Stimulated activated CD8-positive, alpha-beta memory T cell treated with anti-CD3 and anti-CD28 coated beads, Interleukin-2, amount 100 ng/mL, for 1 hour (primary cell): ENCODE measurements at regions not wholly inside any gene's neighbourhood (a gene's known extent, or its start where the extent isn't known, plus 50 kb on each side); places are given as distances from the start of the nearest gene placed in this dataset.

ENCODE experiments used
- DNase-seq, 2 donors: peaks; one replicate each; pipeline ENCODE4 v3.0.0-alpha.2; 2020; ENCODE audit warnings: low read depth in 2 of 2

DNA sequence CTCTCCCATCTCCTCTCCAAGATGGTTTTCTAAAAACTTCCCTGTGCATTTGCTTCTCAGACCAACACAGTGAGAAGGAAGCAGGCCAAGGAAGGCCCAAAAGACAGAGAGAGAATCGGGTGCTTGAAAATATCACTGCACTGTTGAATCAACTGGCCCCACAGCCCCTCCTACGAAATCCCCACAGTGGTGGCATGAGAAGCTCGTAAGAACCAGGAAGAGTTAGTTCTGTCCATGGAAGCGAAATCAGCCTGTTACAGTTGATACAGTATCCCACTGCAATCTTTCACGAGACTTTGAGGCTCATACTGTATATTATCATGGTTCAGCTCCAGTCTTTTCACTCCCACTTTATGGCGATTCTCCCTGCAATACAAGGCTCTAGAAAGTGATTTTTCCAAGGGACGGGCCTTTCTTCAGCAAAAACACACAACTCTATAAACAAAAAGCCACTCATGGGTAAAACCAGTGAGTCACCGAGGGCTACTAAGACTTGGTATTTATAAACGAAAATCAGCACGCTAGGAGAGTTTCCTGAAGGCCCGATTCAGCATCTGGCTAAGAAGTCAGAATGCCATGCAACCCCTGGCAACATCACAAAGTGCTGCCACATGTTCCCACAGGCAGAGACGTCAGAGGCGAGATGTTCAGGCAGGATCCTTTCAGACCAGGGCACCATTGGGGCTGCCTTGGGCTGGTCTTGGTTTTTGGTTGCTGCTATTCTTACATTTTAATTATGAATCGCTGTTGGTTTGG is 185.7 kb downstream of the IRX5 start:
- DNase-seq, result no peak

DNA sequence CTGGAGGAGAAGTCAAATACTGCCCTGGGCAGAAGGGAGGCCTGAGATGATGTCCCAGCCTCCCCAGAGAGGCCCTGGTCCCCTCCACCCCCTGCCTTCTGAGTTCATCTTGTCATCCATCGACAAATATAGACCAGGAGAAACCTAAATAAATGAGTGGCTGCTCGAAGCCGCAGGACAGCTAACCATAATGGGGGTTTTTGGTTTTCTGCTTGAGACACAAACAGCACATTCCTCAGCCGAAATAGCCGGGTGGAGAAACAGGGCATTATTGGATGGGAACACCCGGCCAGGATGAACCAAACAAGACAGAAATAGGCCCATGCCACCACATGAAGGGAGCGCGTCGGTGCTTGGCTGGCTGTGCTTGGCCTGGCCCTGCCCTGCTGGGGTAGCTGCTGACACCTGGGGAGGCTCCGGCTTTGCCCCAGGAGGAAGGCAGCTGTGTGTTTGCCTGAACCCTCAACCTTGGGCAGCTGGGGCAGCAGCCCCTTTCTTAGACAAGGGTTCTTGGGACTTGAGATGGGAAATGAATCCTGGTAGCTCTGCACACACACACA is 188.1 kb downstream of the IRX5 start:
- DNase-seq, result no peak

DNA sequence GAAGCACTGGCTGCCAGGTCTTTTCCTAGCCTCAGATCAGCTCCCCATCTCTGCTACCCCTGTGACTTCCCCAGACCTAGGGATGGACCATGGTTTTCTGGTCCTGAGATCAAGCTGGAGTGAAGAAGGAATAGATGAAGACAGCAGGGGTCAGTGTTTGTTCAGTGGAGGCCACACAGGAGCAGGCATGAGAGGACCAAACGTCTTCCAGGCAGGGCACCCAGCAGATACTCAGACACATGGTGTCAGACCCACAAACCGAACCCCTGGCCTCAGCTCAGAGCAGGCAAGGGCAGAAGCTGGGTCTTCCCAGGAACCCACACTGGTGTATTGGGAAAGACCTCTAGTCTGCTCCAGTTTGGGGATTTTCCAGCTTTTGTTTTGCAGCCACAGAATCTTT is 189.7 kb downstream of the IRX5 start:
- DNase-seq, result no peak

DNA sequence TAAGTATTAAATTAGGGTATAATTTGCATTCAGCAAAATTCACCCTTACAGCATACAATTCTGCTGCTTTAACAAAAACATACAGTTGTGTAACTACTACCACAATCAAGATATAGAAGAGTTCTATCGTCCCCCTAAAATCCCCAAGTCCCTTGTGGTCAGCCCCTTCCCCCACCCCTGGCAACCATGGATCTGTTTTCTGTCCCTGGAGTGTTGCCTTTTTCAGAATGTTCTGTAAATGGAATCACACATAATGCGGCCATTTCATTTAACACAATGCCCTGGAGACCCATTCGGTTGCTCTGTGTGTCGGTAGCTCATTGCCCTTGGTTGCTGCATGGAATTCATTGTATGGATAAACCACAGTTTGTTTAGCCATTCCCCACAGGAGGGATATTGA is 190.2 kb downstream of the IRX5 start:
- DNase-seq, result no peak

DNA sequence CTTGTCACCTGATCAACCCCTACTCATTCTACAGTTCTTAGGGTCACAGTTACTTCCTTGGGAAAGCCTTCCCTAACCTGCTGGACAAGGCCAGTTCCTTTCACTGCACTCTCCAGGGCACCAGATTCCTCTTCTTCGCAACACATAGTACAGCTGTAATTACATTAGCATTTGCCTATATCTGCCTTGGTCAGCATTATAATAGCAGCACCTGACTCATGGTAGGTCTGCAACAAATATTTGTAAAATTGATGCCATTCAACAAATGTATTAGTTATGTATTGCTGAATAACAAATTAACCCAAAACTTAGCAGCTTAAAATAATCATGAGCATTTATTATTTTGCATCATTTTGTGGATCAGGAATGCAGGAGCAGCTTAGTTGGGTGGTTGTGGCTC is 193.0 kb downstream of the IRX5 start:
- DNase-seq, result no peak

DNA sequence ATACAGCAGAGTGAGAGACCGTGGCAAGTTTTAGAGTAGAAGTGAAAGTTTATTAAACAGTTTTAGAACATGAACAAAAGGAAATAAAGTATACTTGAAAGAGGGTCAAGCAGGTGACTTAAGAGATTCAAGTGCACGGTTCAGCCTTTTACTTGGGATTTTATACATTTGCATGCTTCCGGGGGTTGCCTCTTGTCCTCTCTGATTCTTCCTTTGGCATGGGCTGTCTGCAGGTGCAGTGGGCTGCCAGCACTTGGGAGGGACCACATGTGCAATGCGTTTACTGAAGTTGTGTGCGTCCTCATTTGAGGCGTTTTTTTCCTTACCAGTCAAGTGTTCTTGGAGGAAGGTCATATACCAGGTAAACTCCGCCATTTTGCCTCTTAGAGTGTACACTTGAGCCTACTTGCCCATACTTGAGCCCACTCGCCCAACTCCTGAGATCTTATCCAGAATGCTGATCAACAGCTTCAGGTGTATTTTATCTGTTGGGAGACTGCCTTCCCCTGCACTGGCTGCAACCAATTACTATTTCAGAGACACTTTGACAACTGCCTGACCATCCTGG is 195.2 kb downstream of the IRX5 start:
- no peak for DNase-seq

DNA sequence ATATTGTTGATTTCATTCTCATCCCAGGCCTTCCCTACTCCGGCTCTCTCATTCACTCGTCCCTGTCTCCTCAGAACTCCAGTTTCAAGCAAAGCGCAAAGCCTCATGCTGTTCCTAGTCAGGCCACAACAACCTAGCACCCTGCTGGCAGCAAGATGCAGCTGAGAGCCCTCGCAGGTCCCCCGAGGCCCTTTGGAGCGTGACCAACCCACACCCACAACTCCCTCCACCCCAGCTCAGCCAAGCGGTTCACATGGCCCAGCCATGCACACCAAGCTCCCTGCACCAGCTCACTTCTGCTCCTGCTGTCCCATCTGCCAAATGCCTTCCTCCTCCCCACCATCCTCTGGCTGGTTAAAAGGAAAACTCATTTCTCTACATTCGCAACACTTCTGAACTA is 195.8 kb downstream of the IRX5 start:
- no peak for DNase-seq

DNA sequence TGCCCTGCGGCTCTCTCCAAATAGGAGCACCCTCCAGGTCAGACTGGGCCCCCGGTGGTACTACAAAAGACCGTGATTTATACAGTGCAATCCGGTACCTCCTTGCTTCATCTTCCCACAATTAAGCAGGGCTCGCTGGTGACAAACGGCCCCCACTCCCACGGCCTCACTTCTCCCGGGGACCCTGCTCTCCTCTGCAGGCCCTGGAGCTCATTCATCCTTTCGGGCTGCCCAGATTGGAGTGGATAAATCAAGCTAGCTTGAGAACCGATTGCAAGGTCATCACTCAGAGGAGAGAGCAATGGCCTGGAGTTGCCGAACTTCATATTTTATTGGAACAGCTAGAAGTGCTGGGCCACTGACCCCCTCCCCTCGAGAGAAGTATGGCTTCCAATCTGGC is 193.5 kb upstream of the IRX6 start:
- DNase-seq, result no peak

DNA sequence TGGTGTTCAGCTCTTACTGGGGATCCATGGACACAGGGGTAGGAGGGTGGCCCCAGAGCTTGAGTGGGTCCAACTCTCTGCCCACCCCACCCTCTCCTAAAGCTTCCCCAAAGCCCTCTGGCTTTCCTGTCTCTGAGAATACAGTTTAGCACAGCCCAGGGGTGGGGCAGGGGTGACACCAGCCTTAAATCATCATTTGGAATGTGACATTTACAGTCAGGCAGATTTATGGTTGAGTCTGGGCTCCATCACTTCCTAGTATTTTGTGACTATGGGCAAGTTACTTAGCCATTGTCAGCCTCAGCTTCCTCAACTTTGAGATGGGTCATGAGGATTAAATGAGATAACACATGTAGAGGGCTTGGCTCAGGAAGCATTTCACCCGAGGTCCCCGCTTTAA is 193.1 kb upstream of the IRX6 start:
- DNase-seq, result no peak

DNA sequence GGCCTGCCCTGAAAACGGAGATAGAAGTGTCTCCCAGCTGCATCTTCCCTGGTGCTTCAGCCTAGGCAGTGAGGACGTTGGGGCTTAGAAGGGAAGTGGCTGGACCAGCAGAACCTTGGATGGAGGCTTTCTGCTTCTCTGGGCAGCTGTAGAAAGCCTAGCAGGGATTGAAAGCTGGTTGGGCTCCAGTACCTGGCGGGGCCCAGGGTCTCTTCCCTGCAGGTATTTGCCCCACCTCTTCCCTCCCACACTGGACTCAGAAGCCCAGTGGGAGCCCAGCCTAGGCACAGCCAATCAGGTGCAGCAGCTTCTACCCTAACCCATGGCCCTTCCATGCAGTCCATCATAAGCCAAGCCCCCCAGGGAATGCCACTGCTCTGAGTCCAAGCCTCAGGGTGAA is 190.3 kb upstream of the IRX6 start:
- DNase-seq, result no peak

DNA sequence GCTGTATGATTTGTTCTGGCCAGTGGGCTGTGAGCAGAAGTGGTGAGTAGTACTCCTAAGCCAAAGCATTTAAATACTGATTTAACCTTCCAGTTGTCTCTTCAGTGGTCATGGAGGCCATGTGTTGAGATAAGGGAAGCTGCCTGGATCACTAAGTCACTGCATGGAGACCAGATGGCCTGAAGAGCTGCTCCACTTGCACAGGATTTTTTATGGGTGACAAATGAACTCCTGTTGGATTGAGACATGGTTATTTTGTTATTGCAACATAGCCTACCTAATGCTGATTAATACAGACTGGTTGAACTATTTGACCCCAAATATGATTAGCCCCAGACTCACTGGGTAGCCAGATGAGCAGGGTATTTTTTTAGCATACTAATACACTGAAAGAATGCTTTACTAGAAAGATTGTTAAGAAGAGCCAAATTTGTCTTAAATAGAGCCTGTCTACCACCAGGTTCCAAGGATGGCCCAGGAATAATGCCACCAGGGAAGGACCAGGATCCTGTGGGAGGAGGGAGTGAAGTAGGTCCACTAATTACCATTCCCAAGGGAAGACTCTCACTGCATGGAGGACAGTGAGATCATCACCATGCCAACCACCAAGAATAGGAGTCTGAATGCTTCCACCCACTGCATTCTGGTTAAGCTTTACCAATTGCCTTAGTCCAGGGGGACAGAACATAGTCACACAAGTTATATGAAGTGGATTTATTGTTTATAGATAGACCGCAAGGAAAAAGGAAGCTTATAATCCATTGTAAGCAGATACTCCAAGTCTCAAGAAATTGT is 187.4 kb upstream of the IRX6 start:
- DNase-seq, result no peak

DNA sequence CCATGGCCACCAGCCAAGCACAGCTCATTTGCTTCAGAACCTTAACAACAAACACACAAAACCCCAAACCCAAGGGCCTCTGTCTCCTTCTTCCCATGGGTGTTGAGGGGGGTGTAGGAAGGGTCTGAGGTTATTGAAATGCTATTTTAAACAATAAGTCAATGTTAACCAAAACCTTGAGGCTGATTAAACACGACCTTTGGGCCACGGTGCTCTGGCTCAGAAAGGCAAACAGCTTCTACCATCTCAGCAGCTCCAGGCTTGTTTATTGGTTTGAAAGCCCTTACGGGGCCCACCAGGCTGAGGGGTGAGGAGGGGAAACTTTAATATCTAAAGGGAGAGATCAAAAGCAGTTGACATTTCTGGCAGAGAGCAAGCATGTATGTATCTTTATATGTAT is 185.7 kb upstream of the IRX6 start:
- no peak for DNase-seq

DNA sequence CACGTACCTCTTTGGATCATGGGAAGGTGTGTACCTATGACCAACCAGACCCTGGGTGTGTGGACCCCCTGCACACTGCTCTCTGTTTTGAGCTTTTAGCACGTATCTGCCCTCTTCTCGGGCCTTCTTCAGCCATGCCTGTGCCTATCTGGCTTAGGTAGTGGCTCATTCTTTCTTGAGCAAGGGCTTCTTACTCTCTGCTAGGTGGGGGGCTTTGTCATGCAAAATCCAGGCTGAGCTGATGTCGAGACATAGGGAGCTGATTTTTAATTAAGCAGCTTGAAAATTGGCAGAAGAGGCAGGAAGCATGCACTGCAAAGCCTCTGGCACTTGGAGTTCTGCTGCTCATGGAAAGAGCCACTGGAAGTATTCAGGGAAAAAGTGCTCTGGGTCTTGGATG is 181.6 kb upstream of the IRX6 start:
- DNase-seq, result no peak

DNA sequence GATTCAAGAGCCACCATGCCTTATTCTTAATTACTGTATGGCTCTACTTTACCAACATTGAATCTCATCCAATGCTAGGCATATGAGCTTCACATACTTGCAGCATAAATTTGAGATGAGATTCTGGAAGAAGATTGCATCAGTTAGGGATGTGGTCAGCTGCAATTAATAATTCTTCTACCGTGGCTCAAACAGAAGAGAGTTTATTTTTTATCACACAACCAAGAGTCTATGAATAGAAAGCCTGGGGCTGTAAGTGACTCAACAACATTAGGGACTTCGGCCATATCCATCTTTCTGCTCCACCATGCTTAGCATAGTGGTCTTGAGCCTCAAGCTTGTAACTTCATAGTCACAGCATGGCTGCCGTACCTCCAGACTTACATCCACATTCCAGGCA is 179.4 kb upstream of the IRX6 start:
- no peak for DNase-seq

DNA sequence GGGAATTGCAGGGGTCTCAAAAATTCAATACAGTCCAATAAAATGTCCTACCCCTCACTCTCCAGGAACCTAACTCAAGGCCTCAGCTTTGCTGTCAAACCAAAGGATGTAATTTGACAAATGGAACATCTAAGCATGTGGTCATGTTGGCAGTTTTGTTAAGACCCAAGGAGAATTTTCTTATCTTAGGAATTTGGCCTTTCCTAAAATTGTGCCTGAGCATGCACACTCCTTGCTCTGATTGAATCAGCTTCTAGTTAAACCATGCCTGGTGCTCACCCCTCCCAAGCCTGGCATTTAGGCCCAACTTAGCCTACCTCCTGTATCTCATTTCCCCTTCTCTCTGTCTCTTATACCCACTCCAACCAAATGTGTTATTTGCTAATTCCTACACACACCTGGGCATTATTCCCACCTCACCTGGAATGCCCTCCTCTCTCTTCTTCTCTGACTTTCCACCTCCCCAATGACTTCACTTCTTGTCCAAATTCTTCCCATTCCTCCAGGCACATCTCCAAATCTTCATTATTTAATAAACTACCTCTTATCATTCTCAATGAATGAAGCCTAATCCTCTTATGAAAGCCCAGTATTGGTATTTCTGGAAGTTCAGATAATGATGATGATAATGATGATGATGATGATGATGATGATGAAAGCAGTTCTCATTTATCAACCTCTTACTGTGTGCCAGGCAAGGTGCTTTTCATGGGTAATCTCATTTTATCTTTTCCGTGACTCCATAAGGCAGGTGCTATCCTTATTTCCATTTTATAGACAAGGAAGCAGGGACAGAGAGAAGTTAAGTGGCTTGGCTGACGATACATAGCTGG is 178.0 kb upstream of the IRX6 start:
- DNase-seq, result no peak

DNA sequence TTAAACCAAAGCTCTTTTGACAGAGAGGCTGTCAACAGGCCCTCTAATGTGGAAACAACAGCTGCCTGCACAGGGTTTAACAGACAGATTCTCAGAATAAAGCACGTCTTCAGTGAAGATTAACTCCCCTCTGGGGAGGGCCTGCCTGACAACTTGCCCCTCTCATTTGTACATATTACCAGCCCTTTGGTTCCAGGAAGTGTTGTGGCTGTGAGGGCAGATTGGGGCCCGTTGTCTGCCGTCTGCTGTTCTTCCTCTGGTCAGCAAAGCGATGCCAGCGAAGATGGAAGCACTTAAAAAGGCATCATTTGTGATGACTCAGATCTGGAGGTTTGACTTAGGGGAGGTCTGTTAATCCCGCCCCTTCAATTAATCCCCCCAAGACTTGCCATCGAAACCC is 177.0 kb upstream of the IRX6 start:
- DNase-seq, result no peak

DNA sequence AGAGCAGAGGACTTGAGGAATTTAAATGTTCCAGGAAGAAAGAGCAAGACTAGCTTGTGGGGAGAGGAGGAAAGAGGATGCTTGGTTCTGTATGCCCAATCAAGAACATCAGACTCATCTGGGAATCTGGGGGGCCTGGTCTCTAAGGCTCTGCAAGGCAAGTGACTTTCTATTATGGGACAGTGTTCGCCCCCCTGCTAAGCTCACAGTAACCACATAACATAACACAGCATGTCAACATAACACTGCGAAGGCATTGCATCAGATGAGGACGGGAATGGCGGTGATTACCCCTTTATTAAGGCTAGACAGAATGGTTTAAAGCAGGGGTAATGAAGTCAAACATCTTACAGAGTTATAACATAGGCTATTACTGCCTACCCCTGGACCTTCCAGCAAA is 176.6 kb upstream of the IRX6 start:
- DNase-seq, result no peak

DNA sequence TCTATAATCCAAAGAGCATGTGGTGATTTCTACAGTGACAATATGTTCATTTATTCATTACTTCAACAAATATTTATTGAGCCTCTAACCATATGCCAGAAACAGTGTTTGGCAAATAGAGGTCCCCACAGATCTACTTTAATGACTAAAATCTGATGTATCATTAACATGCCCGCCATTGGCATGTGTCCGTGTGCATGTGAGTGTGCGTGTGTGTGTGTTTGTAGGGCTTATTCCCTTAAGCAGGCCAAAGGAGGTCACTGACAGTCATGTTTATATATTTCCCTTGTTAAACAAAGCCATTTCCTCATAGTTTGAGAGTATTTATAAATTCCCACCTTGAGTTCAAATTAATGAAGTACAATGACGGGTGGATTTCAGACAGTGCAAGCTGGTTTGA is 174.4 kb upstream of the IRX6 start:
- no peak for DNase-seq

DNA sequence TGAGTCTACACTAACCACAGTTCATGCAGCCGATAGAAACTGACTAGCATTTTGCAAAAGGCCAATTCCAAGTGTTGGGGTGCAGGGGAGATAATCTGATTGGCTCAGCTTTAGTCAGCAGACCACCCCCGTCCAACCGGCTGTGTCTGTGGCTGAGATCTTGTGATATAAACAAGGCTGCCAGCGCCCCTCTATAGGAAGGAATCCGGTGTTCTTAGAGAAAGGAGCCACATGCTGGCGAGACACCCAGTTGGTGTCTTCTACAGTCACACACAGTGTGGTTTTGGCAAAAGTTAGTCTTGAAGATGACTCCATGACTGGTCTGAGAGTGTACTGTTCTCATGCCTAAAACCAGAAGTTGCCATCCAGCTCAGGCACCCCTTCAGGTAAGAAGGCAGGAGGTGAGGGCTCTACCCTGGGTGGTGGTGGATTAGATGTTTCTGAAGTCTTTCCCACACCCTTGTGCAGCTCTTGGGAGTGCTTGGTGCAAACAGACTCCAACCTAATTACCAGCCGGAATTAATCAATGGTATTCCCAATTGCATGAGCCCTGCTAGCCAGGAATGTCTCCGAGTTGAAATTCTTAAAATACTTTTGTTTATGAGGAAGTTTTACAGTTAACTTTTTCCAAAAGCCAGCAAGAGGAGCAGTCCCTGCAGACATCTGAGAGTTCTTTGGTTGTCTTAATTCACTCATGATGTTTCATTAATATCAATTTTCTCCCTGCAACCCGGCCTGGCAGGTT is 172.3 kb upstream of the IRX6 start:
- no peak for DNase-seq

DNA sequence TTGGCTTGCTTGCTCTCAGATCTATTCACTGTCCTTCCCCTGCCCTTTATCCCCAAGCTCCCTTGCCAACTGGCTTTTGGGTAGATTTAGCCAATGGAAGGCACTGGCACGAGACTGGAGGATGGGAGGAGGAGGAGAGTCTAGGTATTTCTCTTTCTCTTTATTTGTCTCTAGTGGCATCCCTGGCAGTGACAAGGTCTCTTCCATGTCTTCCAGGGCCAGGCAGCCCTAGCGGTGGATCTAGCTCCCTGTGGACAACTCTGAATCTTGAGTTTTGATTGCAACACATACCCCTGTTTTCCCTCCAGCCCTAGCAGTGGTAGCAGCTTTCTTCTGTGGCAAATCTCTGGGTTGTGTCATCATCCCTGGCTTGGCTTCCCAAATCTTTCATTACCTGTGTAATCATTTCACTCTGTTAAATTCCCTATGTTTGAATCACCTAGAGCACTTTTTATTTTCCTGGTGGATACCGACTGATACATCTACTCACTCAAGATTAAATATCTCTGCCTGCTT is 171.1 kb upstream of the IRX6 start:
- no peak for DNase-seq

DNA sequence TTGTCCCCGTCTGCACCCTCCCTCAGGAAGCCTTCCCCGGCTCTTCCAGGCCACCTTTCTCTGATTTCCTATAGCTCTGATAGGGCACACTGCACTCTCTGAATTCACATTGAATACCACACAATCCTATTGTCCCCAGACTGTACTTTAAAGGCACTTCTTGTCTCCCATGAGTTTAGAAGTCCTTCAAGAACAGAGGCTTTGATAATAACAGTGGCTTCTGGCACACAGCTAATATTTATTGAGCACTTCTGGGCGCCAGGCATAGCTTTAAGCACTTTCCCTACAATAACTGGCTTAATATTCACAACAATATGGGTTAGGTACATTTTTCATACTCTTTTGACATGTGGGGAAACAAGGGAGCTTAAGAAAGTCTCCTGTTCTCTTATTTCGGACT is 169.7 kb upstream of the IRX6 start:
- no peak for DNase-seq
